Ovary (tissue), 7 donors: ENCODE measurements at regions not wholly inside any gene's neighbourhood (a gene's known extent, or its start where the extent isn't known, plus 50 kb on each side); places are given as distances from the start of the nearest gene placed in this dataset.

ENCODE experiments used
- DNase-seq, 5 donors: peaks; one replicate each; pipeline ENCODE4 v3.0.0-alpha.2; 2019 to 2020
- H3K27ac ChIP-seq, 2 donors: fragments of 200-600 bp; one replicate each; pipeline versions ENCODE4 v1.5.1 to v1.8.0; 2019 to 2022
- H3K27me3 ChIP-seq: fragments of 200-600 bp; one replicate; pipeline ENCODE4 v1.8.0; 2022
- H3K36me3 ChIP-seq: fragments of 200-600 bp; sonication (generic); one replicate; pipeline ENCODE4 v1.5.1; 2019
- H3K4me1 ChIP-seq: one replicate; pipeline ENCODE4 v1.8.1; 2013; ENCODE audit warnings: mild to moderate bottlenecking, moderate library complexity; ENCODE audit not compliant: insufficient read depth
- H3K4me3 ChIP-seq: fragments of 200-600 bp; sonication (generic); one replicate; pipeline ENCODE4 v1.5.1; 2017
- H3K9me3 ChIP-seq, 2 donors: fragments of 200-600 bp in 1 of 2; sonication (generic) in 1 of 2; one replicate each; pipeline versions ENCODE4 v1.5.1 to v1.8.1; 2013 to 2019; ENCODE audit warnings: mild to moderate bottlenecking in 1 of 2, moderate library complexity in 1 of 2
- EP300 ChIP-seq: sonication (generic); formaldehyde crosslinking; IDR thresholded peaks from one replicate; pipeline ENCODE4 v1.6.1; 2017; ENCODE audit warnings: antibody characterized with exemption
- POLR2A ChIP-seq: fragments of 450-650 bp; IDR thresholded peaks from one replicate; pipeline ENCODE4 v1.6.1; 2017; ENCODE audit warnings: antibody characterized with exemption, mild to moderate bottlenecking, moderate library complexity
- WGBS, 3 donors: extraction: QIAGEN DNeasy Blood & Tissue Kit in 1 of 3; methylation state at CpG; one replicate each; pipeline versions ENCODE4 v1.1.5 to v1.1.7; 2013 to 2017; 5-methylcytosine and 5-hydroxymethylcytosine counted together
- intact Hi-C, 4 donors: fragments of 100-400 bp; cut with DNase I; formaldehyde crosslinking; loops; one replicate each; pipeline versions ENCODE4 v1.11.0 to v1.15.1; 2022 to 2023
- TF ChIP-seq, protein P1 (sequence below), 3 donors: fragments of 450-650 bp in 2 of 3; fragments of 200-600 bp in 1 of 3; IDR thresholded peaks; one replicate each; pipeline versions ENCODE4 v1.5.1 to v1.8.0; 2016 to 2022; ENCODE audit warnings: antibody characterized with exemption in 3 of 3, mild to moderate bottlenecking in 1 of 3
- donor health status: DM: no; HTN: no; CAD: no; lungs with moderate emphysema.
- donor health status: DM: no; HTN: no; CAD: no.
- donor health status: Bipolar disorder and iron deficiency.
- donor health status: DM: no; HTN: no; CAD: no.
- donor health status: DM: yes; HTN: yes; CAD: no.

DNA sequence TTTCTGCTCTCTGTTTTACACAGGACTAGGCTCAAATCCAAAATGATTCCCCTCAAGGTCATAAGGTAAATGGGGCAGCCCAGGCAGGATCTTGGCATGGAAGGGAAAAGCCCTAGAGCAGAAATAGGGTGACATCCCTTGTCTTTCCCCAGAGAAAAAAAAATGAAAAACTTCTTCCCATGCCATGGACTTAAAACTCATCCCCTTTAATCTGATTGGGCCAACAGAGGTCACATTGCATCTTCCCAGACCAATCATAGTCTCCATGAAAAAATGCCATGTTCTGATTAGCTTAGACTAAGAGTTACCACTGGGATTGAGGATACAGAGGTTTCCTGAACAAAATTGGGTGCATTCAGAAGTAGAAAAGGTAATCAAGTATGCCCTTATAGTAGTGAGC lies 241.3 kb upstream of the LRTM1 start:
- Histone ChIP-seq H3K27ac (no peak overlapping the region), H3K9me3 (no peaks in the 10 kb centered on the region), H3K27me3 (no peaks in the 10 kb centered on the region), H3K4me3 (no peak overlapping the region), H3K4me1 (peaks cover 3% of the 10 kb centered on the region), H3K36me3 (no peaks in the 10 kb centered on the region)
- no peak for DNase-seq
- intact Hi-C loops: loop anchor here in 1 of 4 donors (10.0 kb wide), 1 partner anchor 294 kb away; no protein-coding TSS in a partner anchor
- no peak for TF ChIP-seq POLR2A
- TF ChIP-seq, protein P1, sequence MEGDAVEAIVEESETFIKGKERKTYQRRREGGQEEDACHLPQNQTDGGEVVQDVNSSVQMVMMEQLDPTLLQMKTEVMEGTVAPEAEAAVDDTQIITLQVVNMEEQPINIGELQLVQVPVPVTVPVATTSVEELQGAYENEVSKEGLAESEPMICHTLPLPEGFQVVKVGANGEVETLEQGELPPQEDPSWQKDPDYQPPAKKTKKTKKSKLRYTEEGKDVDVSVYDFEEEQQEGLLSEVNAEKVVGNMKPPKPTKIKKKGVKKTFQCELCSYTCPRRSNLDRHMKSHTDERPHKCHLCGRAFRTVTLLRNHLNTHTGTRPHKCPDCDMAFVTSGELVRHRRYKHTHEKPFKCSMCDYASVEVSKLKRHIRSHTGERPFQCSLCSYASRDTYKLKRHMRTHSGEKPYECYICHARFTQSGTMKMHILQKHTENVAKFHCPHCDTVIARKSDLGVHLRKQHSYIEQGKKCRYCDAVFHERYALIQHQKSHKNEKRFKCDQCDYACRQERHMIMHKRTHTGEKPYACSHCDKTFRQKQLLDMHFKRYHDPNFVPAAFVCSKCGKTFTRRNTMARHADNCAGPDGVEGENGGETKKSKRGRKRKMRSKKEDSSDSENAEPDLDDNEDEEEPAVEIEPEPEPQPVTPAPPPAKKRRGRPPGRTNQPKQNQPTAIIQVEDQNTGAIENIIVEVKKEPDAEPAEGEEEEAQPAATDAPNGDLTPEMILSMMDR (IDR thresholded peaks at IDR 0.05): no peak
- TF ChIP-seq EP300: no peak

DNA sequence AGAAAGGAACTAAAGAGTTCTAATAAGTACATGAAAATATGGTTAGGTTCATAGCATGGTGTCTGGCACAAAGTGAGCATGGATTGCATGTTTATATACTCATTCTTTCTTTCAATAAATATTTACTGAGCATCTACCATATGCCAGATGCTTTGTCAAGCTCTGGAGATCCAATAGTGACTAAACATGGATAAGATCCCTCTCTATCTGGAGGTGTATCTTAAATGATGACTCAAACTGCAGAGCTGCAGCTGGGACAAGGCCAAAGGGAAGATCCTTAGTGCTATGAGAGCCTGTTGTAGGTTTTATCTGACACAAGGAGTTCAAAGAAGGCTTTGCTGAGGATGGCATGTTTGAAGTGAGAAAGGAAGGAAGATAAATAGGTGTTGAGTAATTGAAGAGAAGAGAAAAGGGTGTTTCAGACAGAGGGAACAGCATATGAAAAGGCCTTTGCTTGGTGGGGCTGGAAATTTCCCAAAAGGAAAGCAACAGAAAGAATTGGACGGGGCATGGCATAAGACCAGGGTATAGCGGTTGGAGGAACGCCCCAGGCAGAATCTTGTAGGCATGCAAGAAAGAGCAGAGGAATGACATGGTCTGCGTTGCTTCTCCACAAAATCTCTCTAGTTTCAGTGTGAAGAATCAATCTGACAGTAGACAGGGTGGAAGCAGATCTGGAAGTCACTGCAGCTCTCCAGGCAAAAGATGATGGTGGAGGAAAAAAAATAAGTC lies 239.9 kb upstream of the LRTM1 start:
- TF ChIP-seq EP300: no peak
- Histone ChIP-seq H3K36me3 (no peaks in the 10 kb centered on the region), H3K9me3 (no peaks in the 10 kb centered on the region), H3K27me3 (no peaks in the 10 kb centered on the region), H3K4me1 (peaks cover 3% of the 10 kb centered on the region), H3K27ac (no peak overlapping the region), H3K4me3 (no peak overlapping the region)
- intact Hi-C loops: loop anchor here in 1 of 4 donors (10.0 kb wide), 1 partner anchor 293 kb away; no protein-coding TSS in a partner anchor
- 93 to 97% (median 95%) methylated on average over 4 of the region's 4 CpGs for WGBS, 3 donors
- no peak for DNase-seq

DNA sequence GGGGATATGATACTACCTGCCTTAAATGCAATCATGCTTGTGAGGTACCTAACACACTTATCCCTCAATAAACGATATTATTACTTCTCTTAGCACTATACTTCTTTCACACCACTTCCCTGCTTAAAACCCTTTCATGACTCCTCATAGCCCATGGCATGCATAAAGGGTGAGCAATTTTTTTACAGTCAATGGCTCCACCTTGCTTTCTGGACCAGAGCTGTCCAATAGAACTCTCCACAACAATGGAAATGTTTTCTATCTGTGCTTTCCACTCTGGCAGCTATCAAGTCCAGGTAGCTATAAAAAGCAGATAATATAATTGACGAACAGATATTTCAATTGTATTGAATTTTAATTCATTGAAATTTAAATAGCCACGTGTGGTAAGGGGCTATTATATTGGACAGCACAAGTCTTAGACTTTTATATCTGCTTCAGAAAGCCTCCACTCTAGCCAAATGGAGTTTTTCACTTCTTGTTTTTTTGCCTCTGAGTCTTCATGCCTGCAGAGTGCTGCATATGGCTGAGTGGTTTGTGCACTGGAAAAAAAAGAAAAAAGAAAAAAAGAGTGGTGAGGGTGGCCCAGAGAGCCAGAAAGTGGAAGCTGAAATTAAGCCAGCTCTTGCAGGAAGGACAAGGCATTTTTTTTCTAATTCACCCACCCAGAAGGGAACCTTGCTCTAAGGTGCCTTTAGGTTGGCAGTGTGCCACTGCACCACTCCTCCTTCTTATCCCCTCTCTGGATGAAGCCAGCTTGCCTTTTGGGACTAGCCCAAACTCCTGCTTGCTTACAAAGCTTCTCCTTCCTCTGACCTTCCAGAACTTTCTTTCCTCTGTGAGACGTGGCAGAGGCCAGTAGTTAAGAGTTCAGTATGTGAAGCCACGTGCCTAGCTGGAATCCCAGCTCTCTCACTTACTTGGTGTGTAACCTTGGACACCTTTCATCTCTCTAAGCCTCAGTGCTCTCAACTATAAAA lies 239.0 kb upstream of the LRTM1 start:
- H3K27me3 ChIP-seq: no peaks in the 10 kb centered on the region
- no peak overlapping the region for H3K4me3 ChIP-seq
- peaks cover 3% of the 10 kb centered on the region for H3K4me1 ChIP-seq
- 39 to 44% (median 41%) methylated on average over 5 of the region's 5 CpGs for WGBS, 3 donors
- no peaks in the 10 kb centered on the region for H3K36me3 ChIP-seq
- intact Hi-C loops: loop anchor here in 1 of 4 donors (10.0 kb wide), 1 partner anchor 292 kb away; no protein-coding TSS in a partner anchor
- no peak overlapping the region for H3K27ac ChIP-seq
- TF ChIP-seq, protein P1 (IDR thresholded peaks at IDR 0.05): no peak
- no peak for TF ChIP-seq POLR2A
- no peak for TF ChIP-seq EP300
- DNase-seq: no peak
- no peaks in the 10 kb centered on the region for H3K9me3 ChIP-seq

DNA sequence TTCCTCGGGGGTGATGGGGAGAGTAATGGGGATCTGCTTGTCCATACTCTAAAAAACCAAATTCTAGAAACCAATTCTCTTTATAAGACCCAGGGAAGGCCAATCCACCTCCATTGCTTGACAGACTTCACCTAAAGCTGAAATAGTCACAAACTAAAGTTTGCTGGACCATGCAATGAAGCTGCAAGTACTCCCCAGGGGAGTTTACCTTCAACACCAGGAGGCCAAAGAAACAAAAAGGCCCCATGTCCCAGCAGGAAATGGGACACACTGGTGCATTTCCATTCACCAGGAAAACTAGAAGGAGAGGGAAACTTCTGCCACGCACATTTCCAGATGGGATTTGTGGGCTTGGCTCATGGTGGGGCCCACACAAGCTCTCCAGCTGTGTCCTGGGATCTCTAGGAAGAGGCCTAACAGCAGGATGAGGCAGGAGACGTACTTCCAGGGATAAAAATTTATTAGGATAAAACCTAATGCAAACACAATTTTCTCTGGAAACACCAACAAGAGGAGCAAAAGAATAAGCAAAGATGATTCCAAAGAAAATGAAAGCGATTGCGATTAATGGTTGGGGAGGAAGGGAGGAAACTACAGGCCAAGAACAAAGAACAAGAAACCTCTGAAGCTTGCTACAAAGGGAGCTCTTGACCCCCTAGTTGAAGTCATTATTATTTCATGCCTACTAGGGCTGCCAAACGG lies 238.0 kb upstream of the LRTM1 start:
- TF ChIP-seq EP300: no peak
- 21 to 26% (median 24%) methylated on average over 6 of the region's 6 CpGs for WGBS, 3 donors
- no peaks in the 10 kb centered on the region for H3K9me3 ChIP-seq
- no peak for DNase-seq
- intact Hi-C loops: loop anchor here in 1 of 4 donors (10.0 kb wide), 1 partner anchor 291 kb away; no protein-coding TSS in a partner anchor
- H3K4me1 ChIP-seq: peaks cover 3% of the 10 kb centered on the region
- H3K27ac ChIP-seq: no peak overlapping the region
- no peaks in the 10 kb centered on the region for H3K27me3 ChIP-seq
- H3K36me3 ChIP-seq: no peaks in the 10 kb centered on the region
- H3K4me3 ChIP-seq: no peak overlapping the region

DNA sequence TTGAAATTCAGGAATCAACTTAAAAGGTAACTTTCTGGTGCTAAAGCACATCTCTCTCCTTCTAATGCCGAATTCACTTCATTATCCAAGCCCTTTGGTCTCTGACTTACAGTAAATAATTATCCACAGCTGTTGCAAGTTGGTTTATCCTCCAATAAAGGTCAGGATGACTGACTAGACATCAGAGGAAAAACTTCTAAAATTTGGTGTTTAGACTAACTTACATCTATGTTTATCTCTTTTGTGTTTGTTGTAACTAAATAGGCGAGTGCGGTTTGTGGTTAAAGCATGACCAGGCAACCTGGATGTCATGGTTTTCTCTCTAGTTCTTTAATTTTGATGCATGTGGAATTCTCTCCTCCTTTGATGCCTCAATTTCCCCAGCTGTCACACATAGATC lies 237.4 kb upstream of the LRTM1 start:
- Histone ChIP-seq H3K36me3 (no peaks in the 10 kb centered on the region), H3K9me3 (no peaks in the 10 kb centered on the region), H3K4me3 (no peak overlapping the region), H3K27ac (no peak overlapping the region), H3K4me1 (peaks cover 3% of the 10 kb centered on the region), H3K27me3 (no peaks in the 10 kb centered on the region)
- WGBS, 3 donors: 13 to 47% (median 23%) methylated on average over 3 of the region's 3 CpGs
- intact Hi-C loops: loop anchor here in 1 of 4 donors (10.0 kb wide), 1 partner anchor 290 kb away; no protein-coding TSS in a partner anchor
- no peak for DNase-seq
- TF ChIP-seq EP300 (no peak), POLR2A (no peak)
- TF ChIP-seq, protein P1 (IDR thresholded peaks at IDR 0.05): no peak
